Left cardiac atrium (tissue), 4 donors: ENCODE measurements at regions not wholly inside any gene's neighbourhood (a gene's known extent, or its start where the extent isn't known, plus 50 kb on each side); places are given as distances from the start of the nearest gene placed in this dataset.
A peak's percentile ranks its signal among the peaks of the same experiment; 100 is the strongest.
"Not testable (repeated sequence)": the region's sequence is repeated elsewhere in the genome, so short reads cannot be mapped to it uniquely, and the experiment has no call there.

Source experiments
- ATAC-seq, 2 donors: fragments of 200-7000 bp; cut with Tn5 transposase; one replicate each; pipeline ENCODE4 v1.9.1; 2020; ENCODE audit warnings: mild to moderate bottlenecking in 2 of 2, moderate library complexity in 2 of 2
- DNase-seq: peaks from one replicate; pipeline ENCODE4 v3.0.0-alpha.2; 2020
- intact Hi-C, 2 donors: fragments of 100-400 bp; cut with DNase I; formaldehyde crosslinking; loops; one replicate each; pipeline versions ENCODE4 v1.14.1 to v1.15.1; 2022 to 2023
- donor health status: DM: no; HTN: yes; CAD: no.
- donor health status: DM: no; HTN: yes; CAD: no; lungs with severe emphysema.
- donor health status: DM: yes; HTN: yes; CAD: no.
- donor health status: Dilated cardiomyopathy.

GRCh38 chr3:153828346-153828745 is 292.8 kb upstream of the ARHGEF26 start:
- DNase-seq, intact Hi-C loops: not testable (repeated sequence)

GRCh38 chr3:153829606-153830170 is 291.5 kb upstream of the ARHGEF26 start:
- no peak for ATAC-seq

More at GRCh38 chr3:153828346-153828745, 292.8 kb upstream of the ARHGEF26 start:
- ATAC-seq = not testable (repeated sequence)

GRCh38 chr3:153830552-153830951 is 290.6 kb upstream of the ARHGEF26 start:
- intact Hi-C loops = no loop called here
- DNase-seq (no peak), ATAC-seq (no peak)

More at GRCh38 chr3:153829606-153830170, 291.5 kb upstream of the ARHGEF26 start:
- intact Hi-C loops = no loop called here
- DNase-seq = no peak

- ATAC-seq (no peak), DNase-seq (no peak)
- intact Hi-C loops = no loop called here
These were observed 285.6 kb upstream of the ARHGEF26 start for GRCh38 chr3:153835540-153835939.

GRCh38 chr3:153840487-153840886 is 280.7 kb upstream of the ARHGEF26 start:
- intact Hi-C loops = no loop called here
- DNase-seq (no peak), ATAC-seq (no peak)

- ATAC-seq = no peak
- intact Hi-C loops = no loop called here
- DNase-seq = no peak
These were observed 277.2 kb upstream of the ARHGEF26 start for GRCh38 chr3:153843994-153844393.

- DNase-seq (no peak), ATAC-seq (no peak)
- intact Hi-C loops = no loop called here
These were observed 275.9 kb upstream of the ARHGEF26 start for GRCh38 chr3:153845311-153845710.

GRCh38 chr3:153848702-153849101 is 272.5 kb upstream of the ARHGEF26 start:
- intact Hi-C loops = no loop called here
- DNase-seq (peak; percentile 22), ATAC-seq (no peak)

GRCh38 chr3:153852355-153852754 is 268.8 kb upstream of the ARHGEF26 start:
- intact Hi-C loops = no loop called here
- no peak for ATAC-seq

GRCh38 chr3:153853163-153853562 is 268.0 kb upstream of the ARHGEF26 start:
- DNase-seq (no peak), ATAC-seq (no peak)
- intact Hi-C loops = no loop called here

More at GRCh38 chr3:153852355-153852754, 268.8 kb upstream of the ARHGEF26 start:
- DNase-seq = no peak

- DNase-seq (no peak), ATAC-seq (no peak)
- intact Hi-C loops = no loop called here
These were observed 265.4 kb upstream of the ARHGEF26 start for GRCh38 chr3:153855772-153856171.

- DNase-seq (no peak), ATAC-seq (no peak)
- intact Hi-C loops = no loop called here
These were observed 264.3 kb upstream of the ARHGEF26 start for GRCh38 chr3:153856932-153857331.

GRCh38 chr3:153864793-153865192 is 256.4 kb upstream of the ARHGEF26 start:
- ATAC-seq = no peak
- no peak for DNase-seq
- intact Hi-C loops = no loop called here

- ATAC-seq (no peak), DNase-seq (no peak)
- intact Hi-C loops = no loop called here
These were observed 254.3 kb upstream of the ARHGEF26 start for GRCh38 chr3:153866901-153867300.

GRCh38 chr3:153874348-153874747 is 246.8 kb upstream of the ARHGEF26 start:
- intact Hi-C loops, ATAC-seq, DNase-seq: not testable (repeated sequence)

GRCh38 chr3:153880493-153880892 is 240.7 kb upstream of the ARHGEF26 start:
- intact Hi-C loops = no loop called here
- ATAC-seq (no peak), DNase-seq (no peak)

- DNase-seq (no peak), ATAC-seq (no peak)
- intact Hi-C loops = no loop called here
These were observed 240.0 kb upstream of the ARHGEF26 start for GRCh38 chr3:153881201-153881600.

GRCh38 chr3:153885359-153885758 is 235.8 kb upstream of the ARHGEF26 start:
- DNase-seq = no peak
- intact Hi-C loops = no loop called here
- ATAC-seq = no peak

- DNase-seq (no peak), ATAC-seq (no peak)
- intact Hi-C loops = no loop called here
These were observed 231.3 kb upstream of the ARHGEF26 start for GRCh38 chr3:153889905-153890334.

- DNase-seq (no peak), ATAC-seq (no peak)
These were observed 229.1 kb upstream of the ARHGEF26 start for GRCh38 chr3:153892126-153892525.

GRCh38 chr3:153894857-153895256 is 226.3 kb upstream of the ARHGEF26 start:
- DNase-seq (no peak), ATAC-seq (no peak)
- intact Hi-C loops = no loop called here

More at GRCh38 chr3:153892126-153892525, 229.1 kb upstream of the ARHGEF26 start:
- intact Hi-C loops = no loop called here
